ENCODE measurements at regions not wholly inside any gene's neighbourhood (a gene's known extent, or its start where the extent isn't known, plus 50 kb on each side); places are given as distances from the start of the nearest gene placed in this dataset.

DNA sequence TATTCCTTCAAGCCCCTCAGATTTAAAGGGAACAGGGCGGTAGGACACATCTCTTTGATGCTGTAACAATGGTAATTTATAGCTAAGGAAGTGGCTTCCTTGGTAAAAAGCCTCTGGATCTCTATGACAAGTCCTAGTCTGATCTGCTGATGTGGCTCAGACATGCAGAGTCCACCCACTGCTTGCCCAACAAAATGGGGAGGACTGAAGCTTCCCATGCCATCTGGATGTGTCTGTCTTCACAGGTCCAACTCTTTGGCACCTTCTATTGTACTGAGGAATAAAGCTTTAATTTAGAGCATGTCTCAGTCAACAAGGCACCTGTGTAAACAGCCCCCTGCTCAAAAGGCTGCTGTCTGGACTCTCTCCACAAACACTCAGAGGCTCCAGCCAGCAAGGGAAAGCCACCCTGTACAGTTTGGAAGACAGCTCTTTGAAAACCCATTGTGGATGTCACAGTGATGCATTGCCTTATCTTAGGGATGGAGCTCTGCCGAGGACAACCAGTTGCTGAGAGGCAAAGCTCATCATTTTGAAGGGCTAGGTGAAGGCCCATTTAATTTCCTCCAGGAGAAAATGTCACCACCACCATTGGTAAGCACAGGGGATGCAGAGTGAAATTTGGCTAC lies 348.6 kb upstream of the GRM7 start:
- TF ChIP-seq, protein P1, sequence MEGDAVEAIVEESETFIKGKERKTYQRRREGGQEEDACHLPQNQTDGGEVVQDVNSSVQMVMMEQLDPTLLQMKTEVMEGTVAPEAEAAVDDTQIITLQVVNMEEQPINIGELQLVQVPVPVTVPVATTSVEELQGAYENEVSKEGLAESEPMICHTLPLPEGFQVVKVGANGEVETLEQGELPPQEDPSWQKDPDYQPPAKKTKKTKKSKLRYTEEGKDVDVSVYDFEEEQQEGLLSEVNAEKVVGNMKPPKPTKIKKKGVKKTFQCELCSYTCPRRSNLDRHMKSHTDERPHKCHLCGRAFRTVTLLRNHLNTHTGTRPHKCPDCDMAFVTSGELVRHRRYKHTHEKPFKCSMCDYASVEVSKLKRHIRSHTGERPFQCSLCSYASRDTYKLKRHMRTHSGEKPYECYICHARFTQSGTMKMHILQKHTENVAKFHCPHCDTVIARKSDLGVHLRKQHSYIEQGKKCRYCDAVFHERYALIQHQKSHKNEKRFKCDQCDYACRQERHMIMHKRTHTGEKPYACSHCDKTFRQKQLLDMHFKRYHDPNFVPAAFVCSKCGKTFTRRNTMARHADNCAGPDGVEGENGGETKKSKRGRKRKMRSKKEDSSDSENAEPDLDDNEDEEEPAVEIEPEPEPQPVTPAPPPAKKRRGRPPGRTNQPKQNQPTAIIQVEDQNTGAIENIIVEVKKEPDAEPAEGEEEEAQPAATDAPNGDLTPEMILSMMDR (IDR thresholded peaks at IDR 0.05) = no peak
- TF ChIP-seq POLR2AphosphoS5 (IDR thresholded peaks at IDR 0.05) (no peak), POLR2A (IDR thresholded peaks at IDR 0.05) (no peak)

Measured in prostate gland (tissue), 2 donors.